GM18867 (cell line): ENCODE measurements at regions not wholly inside any gene's neighbourhood (a gene's known extent, or its start where the extent isn't known, plus 50 kb on each side); places are given as distances from the start of the nearest gene placed in this dataset.

Source experiments
- ATAC-seq: cut with Tn5 transposase; IDR thresholded peaks from one replicate; pipeline ENCODE4 v1.9.1; 2021; ENCODE audit warnings: mild to moderate bottlenecking, moderate library complexity; ENCODE audit not compliant: unreplicated experiment

DNA sequence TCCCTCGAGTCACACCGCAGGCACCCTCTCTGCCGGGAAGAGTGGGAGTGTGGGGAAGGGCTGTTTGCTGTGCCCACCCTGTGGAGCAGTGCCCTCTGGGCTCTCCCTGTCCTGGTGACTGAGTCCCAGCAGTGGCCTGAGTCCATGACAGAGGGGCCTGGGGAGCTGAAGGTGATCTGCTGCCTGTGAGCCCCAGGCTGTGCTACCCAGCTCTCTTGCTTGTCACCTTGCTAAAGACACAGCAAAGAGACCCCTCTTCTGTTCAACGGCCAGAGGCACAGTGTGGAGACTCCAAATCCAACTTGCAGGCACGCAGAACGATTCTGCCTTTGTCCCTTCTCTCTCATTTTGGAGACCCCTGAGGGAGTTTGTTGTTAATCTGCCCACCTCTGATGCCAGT is 232.6 kb downstream of the OPA1 start:
- no peak for ATAC-seq

DNA sequence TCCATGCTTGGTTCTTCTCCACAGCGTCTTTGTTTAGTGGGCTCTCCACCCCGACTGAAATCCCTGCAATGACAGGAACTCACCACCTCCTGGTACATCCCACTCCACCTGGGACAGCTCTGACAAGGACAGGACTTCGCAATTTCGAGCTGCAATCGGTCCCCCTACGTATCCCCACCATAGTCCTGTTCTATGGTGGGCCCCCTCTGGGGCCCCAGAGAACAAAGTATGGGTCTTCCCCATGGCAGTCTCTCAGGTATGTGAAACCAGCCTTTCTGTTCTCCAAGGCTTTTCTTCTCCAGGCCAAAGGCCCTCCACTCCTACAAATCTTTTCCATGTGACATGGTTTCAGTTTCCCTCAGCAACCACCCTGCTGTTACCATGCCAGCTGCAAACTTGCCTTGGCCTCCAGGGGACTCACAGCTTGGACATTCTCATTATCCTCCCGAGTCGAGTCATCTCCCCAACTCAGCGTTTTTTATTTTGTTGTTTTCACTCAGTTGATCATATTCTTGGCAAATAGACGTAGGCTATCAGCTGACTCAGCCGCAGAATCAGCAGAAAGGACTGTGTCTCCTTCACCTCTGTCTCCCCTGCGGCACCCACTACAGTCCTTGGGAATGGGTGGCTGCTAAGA is 233.3 kb downstream of the OPA1 start:
- ATAC-seq, result no peak

DNA sequence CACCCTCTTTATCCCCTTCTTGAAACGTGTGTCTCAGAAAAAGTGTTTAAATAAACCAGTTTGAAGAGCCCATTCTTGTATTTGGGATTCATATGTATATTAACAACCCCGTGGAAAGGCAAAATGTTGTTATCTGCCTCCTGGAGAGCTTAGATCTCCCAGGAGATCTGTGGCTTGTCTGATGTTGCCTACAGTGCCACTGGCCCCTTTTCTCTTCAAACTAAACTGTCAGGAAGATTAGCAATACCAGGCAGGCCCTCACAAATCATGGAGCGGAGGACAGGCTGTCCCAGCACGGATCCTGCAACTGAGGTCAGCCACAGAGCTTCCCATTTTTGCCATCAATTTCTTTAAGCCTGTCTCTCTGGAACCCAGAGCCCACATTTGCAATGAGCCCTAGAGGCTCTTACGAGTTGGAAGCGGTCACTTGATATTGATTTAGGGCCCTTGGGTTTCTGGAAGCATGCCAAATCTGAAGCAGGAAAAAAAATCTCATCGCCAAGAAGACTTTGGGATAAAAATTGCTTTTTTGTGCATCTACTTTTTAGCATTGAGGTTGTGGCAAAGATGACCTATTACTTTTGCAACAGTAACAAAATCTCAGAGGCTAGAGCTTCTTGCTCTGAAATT is 234.1 kb downstream of the OPA1 start:
- ATAC-seq, result no peak

DNA sequence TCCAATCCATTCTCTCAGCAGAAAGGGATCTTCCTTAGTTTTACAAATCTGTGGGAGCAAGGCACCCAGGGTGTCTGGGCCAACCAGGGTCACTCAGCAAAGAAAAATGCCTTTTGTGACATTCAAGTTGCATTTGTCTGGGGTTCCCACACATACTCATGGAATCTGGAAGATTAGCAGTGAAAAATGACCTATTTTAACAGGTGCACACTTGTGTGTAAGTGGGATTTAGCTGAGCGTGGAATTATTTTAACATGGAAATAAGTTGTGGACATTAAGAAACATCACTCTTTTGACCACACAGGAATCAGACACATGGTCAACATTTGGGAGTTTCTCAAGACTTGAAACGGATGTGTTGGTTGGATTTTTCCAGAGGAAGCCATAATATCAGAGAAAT is 234.9 kb downstream of the OPA1 start:
- no peak for ATAC-seq

DNA sequence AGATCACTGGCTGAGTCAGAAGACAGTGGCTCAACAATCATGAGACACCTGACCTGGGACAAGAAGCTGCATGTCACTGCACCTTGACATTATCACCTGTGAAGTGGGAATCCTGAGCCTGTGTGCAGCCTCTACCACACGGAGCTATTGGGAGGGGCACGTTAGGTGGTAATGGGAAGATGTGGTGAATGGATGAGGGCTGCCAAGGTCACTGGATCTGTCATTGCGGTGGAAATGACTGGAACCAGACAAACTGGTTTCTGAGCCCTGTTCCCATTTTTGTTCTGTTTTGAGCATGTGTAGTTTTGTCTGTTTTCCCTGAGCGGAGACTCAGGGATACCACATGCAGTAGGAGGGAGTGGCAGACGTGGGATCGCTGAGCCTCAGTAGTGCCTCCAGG is 235.5 kb downstream of the OPA1 start:
- no peak for ATAC-seq

DNA sequence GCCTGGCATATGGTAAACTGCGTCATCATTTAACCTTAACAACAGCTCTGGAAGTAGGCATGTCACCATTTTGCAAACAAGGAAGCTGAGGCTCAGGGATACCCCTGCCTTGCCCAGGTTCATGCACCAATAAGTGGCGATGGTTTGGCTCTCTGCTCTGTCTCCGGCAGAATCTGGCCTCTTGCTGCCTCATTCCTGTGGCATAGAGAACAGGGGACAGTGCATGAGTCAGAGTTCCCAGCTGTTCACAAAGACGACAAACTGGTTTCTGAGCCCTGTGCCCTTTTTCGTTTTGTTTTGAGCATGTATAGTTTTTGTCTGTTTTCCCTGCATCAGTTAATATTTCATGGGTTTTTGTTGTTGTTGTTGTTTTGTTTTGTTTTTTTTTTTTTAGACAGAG is 236.8 kb downstream of the OPA1 start:
- ATAC-seq, result no peak

DNA sequence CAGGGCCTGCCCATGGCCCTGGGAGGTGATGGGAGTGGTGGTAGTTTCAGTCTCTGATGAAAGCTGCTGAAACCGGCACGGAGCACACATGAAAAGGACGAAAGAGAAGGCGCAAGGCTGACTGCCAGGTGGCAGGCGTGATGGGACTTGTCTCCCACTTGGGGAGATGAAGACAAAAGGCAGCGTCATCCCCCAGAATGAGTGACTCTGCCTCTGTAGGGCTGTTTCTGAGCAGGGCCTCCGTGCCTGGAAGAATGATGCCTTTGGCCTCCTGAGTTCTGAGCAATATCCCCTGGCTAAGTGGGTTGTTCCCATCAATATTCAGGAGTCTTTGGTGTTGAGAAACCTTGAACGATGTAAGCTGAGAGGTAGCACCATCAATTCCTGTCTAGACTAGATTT is 237.8 kb downstream of the OPA1 start:
- ATAC-seq, result no peak

DNA sequence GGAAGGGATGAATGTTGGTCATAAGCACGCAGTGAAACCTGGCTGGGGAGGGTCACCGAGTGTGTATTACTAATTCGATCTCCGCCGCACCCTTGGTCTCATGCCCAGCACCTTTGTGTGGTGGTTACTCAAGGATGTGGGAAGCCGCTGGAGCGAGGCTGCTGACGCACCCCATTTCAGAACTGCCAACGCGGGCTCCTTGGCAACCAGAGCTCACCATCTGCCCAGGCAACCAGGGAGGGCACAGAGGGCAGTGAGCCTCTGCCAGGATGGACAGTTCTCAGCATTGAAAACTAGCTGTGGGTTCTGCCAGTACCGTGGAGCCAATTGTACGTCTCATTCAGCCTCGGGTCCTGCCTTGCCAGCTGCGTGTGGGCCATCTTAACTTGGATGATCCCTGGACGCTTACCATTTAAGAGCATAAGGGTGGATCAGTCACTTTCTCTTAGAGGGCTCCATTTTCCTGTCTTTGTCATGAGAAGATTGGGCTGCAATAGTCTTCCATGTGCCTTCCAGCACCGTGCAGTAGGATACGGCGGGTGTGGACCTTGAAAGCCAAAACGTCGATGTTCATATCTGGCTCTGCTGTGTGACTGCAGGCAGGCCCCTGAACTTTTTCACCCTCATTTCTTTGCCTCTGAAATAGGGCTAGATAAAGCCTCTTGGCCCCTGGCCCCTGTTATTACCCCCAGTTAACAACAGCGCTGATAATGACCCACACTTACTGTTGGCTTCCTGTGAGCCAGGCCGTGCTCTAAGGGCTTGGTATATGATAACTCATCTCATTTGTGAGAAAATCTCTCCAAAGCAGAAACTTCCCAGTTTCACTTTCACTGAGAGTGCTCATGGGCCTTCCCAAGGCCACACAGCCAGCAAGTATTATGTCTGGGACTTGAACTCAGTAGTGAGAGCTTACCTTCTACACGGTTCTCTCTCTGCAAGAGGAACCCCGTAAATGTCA is 238.8 kb downstream of the OPA1 start:
- peak; percentile 50 for ATAC-seq

DNA sequence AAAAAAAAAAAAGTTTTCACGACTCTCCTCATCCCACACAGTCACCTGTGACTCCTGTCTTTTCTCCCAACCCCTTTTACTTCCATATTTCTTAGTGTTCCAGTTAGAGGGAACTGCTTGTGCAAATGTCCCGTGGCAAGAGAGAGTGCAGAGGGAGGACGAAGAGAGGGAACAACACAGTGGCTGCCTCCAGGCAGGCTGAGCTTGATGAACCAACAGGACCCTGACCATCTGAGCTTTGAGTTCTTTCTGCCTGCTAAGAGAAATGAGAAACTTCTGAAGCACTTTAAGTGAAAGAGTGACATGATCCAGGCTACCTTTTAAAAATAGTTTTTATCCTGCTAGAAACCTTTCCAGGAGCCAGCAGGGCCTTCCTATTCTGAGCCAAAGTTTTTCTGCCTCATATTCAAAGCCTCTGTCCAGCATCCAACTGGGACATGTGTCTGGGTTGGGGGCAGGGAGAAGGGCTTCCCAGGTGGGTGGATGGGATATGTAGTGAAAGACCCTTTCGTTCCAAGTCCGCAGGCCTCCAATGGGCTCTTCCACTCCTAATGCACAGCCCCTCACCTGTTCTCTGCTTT is 239.9 kb downstream of the OPA1 start:
- ATAC-seq, result no peak

DNA sequence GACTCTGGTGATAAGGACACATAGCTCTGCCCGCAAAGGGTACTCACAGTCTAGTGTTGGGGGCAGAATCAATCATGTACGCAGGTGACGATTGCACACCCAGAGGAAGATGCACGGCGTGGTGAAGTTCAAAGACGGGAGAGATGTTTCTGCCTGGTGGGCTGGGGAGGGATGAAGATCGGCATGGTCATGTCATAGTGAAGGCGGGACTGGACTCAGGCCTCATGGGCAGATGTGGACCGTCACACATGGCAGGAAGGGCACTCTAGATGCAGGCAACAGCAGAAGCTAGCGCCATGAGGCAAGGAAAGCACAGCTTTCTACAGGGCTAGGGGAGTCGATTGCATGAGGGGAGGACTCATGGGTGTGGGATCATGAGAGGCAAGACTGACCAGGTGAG is 240.6 kb downstream of the OPA1 start:
- no peak for ATAC-seq

DNA sequence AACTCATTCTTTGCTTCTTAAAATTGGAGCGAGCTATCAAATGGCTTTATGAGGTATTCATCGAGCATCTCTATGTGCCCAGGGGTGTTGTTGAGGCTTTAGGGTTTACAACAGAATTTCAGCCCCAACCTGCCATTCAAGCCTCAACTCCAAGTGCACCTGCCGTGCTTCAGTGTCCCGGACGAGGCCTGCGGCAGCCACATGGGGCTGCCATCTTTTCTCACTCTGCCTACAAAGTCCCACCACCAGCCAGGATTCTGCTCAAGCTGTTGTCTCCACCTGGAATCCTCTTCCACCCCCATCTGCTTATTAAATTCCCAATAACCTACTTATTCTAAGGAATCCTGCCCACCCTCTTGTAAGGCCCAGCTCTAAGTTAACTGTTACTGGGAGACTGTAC is 242.4 kb downstream of the OPA1 start:
- no peak for ATAC-seq

DNA sequence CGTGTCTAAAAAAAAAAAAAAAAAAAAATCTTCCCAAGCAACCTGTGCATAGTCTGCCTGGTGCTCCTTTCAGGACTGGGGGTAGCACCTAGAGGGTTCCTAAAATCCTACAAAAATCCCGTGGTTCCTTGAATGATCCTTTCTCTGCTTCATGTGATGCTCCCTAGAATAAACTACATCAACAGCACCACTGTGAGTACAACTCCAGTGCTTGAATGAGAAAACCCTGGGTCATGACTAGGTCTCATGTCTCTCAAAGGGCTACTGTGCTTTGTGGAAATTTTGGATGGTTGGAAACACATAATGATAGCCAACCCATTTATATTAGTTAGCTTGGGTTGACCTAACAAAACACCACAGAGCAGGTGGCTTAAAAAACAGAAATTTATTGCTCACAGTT is 243.5 kb downstream of the OPA1 start:
- ATAC-seq, result no peak

DNA sequence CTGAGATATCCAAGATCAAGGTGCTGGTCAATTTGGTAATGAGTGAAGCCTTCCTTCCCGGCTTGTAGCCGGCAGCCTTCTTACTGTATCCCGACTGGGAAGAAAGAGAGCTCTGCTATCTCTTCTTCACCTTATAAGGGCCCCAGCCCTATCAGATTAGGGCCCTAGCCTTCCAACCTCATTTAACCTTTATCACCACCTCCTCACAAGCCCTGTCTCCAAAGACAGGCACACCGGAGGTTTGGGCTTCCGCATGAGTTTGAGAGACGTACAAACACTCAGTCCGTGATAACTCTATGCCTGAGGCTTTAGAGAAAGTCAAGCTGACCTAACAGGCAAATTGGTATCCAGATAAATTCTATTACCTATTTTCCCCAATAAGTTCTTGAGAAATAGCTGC is 243.9 kb downstream of the OPA1 start:
- ATAC-seq, result no peak

DNA sequence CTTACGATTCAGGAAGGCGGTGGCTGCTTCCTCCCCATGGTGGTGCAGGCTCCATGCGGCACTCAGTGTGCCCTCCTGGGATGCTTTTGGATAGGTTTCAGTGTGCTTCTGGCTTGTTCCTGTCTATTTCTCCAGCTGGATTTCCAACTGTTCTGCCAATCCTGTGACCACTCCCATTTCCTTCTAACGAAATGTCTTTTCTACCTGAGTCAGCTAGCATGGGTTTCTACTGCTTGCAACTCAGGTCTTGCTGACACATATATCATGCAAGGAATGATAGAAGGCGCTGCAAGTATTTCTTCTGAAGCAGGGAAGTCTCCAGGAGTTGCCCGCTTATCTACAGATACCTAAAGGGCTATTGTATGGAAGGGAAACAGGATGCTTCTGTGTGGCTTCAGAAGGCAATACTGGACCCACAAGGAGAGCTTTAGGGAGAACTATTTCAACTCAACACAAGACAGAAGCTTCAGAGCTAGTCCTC is 244.4 kb downstream of the OPA1 start:
- ATAC-seq, result no peak

DNA sequence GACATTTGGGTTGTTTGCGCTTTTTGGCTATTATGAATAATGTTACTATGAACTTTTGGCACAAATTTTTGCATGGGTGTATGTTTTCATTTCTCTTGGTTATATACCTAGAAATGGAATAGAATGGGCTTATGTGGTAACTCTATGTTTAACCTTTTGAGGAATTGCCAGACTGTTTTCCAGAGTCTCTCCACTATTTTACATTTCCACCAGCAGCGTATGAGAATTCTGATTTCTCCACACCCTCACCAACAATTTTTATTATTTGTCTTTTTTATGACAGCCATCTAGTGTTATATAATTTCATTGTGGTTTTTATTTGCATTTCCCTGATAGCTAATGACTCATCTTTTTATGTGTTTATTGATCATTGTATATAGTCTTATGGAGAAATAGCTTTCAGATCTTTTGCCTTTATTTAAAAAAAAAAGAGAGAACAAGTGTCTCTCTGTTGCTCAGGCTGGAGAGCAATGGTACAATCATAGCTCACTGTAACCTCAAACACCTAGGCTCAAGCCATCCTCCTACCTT is 247.2 kb downstream of the OPA1 start:
- ATAC-seq, result no peak

DNA sequence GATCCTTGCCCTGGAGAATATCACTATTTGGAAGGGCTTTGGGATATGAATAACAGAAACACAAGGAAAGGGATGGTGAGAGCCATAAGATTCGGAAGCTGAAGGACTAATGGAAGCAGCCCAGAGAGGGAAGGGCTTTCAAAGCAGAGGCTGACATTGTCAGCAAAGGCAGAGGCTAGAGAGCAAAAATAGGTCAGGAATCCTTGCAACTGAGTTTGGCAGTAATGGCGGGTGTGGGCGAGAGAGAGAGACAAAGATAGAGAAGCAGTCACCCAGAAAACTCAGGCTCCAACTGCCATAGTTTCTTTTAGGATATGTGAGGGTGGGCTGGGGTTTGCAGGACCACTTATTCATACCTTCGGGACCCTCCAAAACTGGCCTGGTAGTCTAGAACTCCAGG is 248.6 kb downstream of the OPA1 start:
- no peak for ATAC-seq

DNA sequence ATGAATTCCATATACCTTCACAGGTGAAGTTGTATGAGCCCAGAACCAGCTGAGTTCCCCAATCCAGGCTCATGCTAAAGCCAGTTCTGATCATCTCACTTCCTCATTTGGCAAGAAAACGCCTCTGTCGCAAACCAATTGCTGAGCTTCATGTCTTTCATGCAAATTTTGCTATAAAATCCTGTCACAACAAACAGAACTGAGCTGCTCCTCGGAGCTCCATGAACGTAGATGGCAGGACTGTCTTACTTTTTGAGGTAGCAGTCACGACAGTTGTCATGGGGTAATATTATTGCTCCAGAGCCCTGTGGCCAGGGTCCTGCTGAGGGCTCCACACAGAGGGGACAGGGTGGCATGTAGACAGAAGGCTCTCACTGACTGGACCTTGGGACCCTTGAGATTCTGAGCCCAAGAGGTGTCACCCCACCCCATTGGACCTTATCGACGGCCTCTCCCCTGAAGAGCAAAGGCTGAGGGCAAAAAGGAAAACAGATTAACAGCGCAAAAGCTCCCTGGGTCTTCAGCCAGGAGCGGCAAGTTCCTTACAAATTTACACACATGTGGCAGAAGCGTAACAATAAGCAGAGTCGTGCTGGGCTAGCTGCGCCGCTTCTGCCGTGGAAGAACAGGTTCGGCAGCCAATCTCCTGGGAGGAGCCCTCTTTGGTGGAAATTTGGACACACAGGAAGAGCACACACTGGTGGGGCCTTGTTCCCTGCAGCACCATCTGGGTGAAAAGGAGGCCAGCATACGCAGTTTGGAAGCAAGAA is 249.2 kb downstream of the OPA1 start:
- ATAC-seq, result peak; percentile 88

DNA sequence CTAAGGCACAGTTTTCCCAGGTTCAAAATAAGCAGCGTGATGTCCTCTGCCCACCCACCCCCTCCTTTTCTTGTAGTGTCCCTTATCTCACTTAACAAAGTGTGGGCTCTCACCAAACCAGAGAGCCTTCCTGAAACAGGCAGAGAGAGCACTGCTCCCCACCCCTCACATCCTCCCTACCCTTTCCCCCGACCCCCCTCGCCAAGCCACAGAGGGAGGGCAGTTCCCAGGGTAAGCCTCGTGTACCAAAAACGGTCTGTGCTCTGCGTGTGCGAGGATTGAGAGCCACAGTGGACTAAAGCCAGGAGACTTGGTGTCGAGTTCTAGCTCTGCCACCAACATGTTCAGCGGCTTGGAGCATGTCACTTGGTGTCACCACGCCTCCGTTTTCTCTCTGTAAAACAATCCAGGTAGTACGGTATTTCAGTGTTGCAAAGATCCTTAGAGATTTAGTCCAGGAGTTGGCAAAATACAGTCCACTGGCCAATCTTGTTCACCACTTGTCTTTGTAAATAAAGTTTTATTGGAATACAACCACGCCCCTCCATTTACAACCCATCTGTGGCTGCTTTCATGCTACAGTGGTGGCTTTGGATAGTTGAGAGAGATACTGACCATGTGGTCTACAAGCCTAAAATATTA is 249.9 kb downstream of the OPA1 start:
- ATAC-seq, result no peak

DNA sequence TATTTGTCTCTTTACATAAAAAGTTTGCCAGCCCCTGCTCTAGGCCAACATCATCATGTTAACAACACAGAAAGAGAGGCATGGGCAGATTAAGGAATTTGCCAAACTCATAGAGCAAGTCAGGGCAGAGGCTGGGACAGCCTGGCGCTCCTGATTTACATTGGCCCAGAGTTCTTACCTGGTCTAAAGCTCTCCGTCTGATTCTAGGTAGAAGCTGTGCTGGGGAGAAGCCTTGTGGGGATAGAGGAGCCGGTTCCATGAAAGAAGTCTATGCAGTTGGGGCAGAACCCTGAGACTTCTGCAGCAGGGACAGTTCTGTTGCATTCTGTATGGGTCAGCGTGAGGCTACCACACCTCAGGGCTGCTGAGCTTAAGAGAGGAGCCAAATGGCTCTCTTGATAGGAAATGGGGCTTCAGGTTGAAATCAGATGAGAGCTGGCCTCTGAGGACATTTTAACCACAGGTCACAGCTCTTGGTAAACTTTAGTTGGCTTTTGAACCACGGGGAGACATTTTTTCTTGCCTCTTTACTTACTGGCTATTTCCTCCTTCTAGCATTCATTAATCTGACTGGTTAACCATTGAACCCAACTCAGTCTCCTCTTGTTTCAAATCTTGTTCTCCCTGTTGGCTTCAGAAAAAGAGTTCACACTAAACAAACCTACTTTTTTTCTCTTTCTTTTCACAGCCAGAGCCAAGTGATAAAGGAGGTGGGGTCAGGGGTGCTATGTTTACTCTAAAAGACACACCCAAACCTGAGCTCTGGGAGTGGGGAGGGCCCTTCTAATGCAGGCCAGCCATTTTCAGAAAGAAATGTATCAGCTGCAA is 250.7 kb downstream of the OPA1 start:
- ATAC-seq, result no peak
